ENCODE measurements at regions not wholly inside any gene's neighbourhood (a gene's known extent, or its start where the extent isn't known, plus 50 kb on each side); places are given as distances from the start of the nearest gene placed in this dataset.

GRCh38 chr18:28469946-28470345, 293.0 kb upstream of the CDH2 start:
- no peak overlapping the region for H2BK12ac ChIP-seq (ENCODE audit: low read depth, low read length)
- no peak overlapping the region for H3K14ac ChIP-seq (ENCODE audit: insufficient read length)
- FAIRE-seq: no peak
- no peaks in the 10 kb centered on the region for H3K79me1 ChIP-seq (ENCODE audit: low read depth, low read length)
- H3K23me2 ChIP-seq (ENCODE audit: low read depth, low read length): no peaks in the 10 kb centered on the region
- no peak overlapping the region for H2BK15ac ChIP-seq (ENCODE audit: low read length)
- no peak overlapping the region for H3K56ac ChIP-seq (replicated peaks; ENCODE audit: insufficient read length, low read depth, low read length)
- H2AFZ ChIP-seq (ENCODE audit: low read length): no peak overlapping the region
- H3K4me2 ChIP-seq (ENCODE audit: insufficient read depth in 1 of 2, low read depth in 2 of 2, low read length in 2 of 2): no peak overlapping the region
- no peak overlapping the region for H3K18ac ChIP-seq (ENCODE audit: extremely low read depth, low read length)
- H4K20me1 ChIP-seq (replicated peaks in 1 of 2; ENCODE audit: control insufficient read depth in 1 of 2, insufficient read depth in 2 of 2, low read length in 2 of 2): no peaks in the 10 kb centered on the region
- H4K8ac ChIP-seq (ENCODE audit: extremely low read depth, insufficient read depth, low read length): no peak overlapping the region
- TF ChIP-seq HDAC6 (IDR thresholded peaks at IDR 0.05; ENCODE audit: low read depth, low read length) (no peak), SIN3A (conservative IDR thresholded peaks at IDR 0.05 in 1 of 2, IDR thresholded peaks at IDR 0.05 in 1 of 2; ENCODE audit: low read depth in 1 of 2, low read length in 2 of 2) (no peak), SAP30 (IDR thresholded peaks at IDR 0.05; ENCODE audit: insufficient read depth, insufficient replicate concordance, low read length) (no peak), JUND (IDR thresholded peaks at IDR 0.05; ENCODE audit: low read length) (no peak), KDM5A (IDR thresholded peaks at IDR 0.05; ENCODE audit: low read length) (no peak), SIRT6 (IDR thresholded peaks at IDR 0.05; ENCODE audit: low read length) (no peak)
- WGBS, 2 experiments (ENCODE audit: extremely low coverage in 1 of 2, insufficient coverage in 1 of 2, insufficient read length in 1 of 2, insufficient replicate concordance in 2 of 2, low coverage in 1 of 2, low lambda C conversion rate in 2 of 2, missing lambda C conversion rate in 1 of 2): 82% methylated on average over 2 of the region's 2 CpGs; no CpG with 5 or more reads in 1 of the 2 experiments
- ChIA-PET CTCF (ENCODE audit: partially characterized antibody) (no interaction called here), POLR2A (ENCODE audit: partially characterized antibody) (interaction anchor here (0.8 to 1.5 kb wide), 2 partner anchors 9 to 10 kb away, joined by 3 read pairs; no protein-coding TSS in a partner anchor)
- no peak overlapping the region for H4K5ac ChIP-seq (ENCODE audit: insufficient read length, low read depth, low read length)
- H3K27me3 ChIP-seq (replicated peaks in 1 of 4; ENCODE audit: control insufficient read depth in 3 of 4, extremely low read depth in 1 of 4, insufficient read depth in 3 of 4, low read length in 3 of 4): no peaks in the 10 kb centered on the region
- H3K36me3 ChIP-seq (ENCODE audit: control insufficient read depth in 2 of 4, insufficient read depth in 4 of 4, low read length in 3 of 4): no peaks in the 10 kb centered on the region
- DNase-seq (ENCODE audit: low read depth in 1 of 2, low spot score in 2 of 2): no peak
- H2BK5ac ChIP-seq (ENCODE audit: low read depth, low read length): no peak overlapping the region
- no peak overlapping the region for H2BK120ac ChIP-seq (replicated peaks; ENCODE audit: low read depth, low read length)
- H2BK20ac ChIP-seq (ENCODE audit: low read length): no peak overlapping the region
- H4K91ac ChIP-seq (replicated peaks; ENCODE audit: insufficient read length, low read length): no peak overlapping the region
- peaks cover 0 to 6% of the 10 kb centered on the region in 2 experiments; a peak in 1 of 4 replicates for H3K9me3 ChIP-seq (ENCODE audit: insufficient read depth in 2 of 2, low read depth in 1 of 2, low read length in 1 of 2)
- H3K23ac ChIP-seq (ENCODE audit: insufficient read length): no peak overlapping the region
- H3K27ac ChIP-seq (ENCODE audit: low read depth, low read length): no peak overlapping the region
- no peak overlapping the region for H3K9ac ChIP-seq (replicated peaks in 1 of 4; ENCODE audit: extremely low read depth in 1 of 4, low read depth in 3 of 4, low read length in 3 of 4)
- no peak overlapping the region for H3K4ac ChIP-seq (replicated peaks; ENCODE audit: insufficient read length, low read depth, low read length)
- H3K4me3 ChIP-seq (ENCODE audit: extremely low read depth in 1 of 4, insufficient read depth in 2 of 4, low read depth in 3 of 4, low read length in 4 of 4): no peak overlapping the region
- no peaks in the 10 kb centered on the region for H3K79me2 ChIP-seq (ENCODE audit: control insufficient read depth in 1 of 2, insufficient read depth in 2 of 2, low read length in 2 of 2)
- H3K4me1 ChIP-seq (replicated peaks in 1 of 4; ENCODE audit: control insufficient read depth in 3 of 4, insufficient read depth in 4 of 4, low read length in 3 of 4): no peaks in the 10 kb centered on the region
- H2AK5ac ChIP-seq (ENCODE audit: low read depth, low read length): no peak overlapping the region
